ENCODE measurements at regions not wholly inside any gene's neighbourhood (a gene's known extent, or its start where the extent isn't known, plus 50 kb on each side); places are given as distances from the start of the nearest gene placed in this dataset.
"Not testable (repeated sequence)": the region's sequence is repeated elsewhere in the genome, so short reads cannot be mapped to it uniquely, and the experiment has no call there.

DNA sequence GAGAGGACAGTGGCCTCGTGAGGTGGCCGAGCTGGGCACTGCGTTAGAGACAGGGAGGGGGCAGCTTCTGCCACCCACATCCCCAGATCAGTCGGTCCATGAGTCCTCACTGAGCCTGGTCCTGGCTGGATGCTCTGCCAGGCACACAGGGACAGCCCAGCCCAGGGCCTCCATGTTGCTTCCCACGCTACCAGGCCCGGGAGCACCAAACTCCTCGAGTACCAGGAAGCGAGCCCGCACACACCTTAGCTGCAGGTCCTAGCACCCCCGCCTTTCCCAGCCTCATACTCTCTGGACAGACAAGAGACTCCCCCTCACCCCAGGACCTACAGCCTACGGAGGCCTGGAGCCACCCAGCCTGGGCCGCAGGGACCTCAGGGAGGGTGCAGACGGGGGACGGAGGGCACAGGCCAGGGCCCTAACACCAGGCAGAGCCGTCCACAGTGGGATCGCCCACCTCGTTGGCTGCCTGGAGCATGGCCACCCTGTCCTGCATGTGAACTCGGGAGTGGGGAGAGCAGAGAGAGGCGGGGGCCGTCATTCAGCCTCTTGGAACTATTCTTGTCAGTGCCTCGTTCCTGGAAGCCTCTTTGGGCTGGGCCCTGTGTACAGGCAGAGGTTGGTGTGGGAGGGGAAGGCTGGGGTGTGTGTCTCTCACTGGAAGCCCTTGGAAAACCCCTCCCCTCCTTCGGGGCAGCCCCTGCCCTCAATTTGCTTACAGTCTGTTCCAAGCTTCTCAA, 90.9 kb upstream of the RUNX3 start:
- no peak for DNase-seq

- no peak for DNase-seq
Observed at GRCh38 chr1:25020173-25020845, 90.2 kb upstream of the RUNX3 start.

- DNase-seq: no peak
Observed at GRCh38 chr1:25019337-25020172, 89.5 kb upstream of the RUNX3 start.

GRCh38 chr1:25018943-25019336, 88.9 kb upstream of the RUNX3 start:
- no peak for DNase-seq

- DNase-seq: no peak
Observed at GRCh38 chr1:25018110-25018735, 88.1 kb upstream of the RUNX3 start.

DNA sequence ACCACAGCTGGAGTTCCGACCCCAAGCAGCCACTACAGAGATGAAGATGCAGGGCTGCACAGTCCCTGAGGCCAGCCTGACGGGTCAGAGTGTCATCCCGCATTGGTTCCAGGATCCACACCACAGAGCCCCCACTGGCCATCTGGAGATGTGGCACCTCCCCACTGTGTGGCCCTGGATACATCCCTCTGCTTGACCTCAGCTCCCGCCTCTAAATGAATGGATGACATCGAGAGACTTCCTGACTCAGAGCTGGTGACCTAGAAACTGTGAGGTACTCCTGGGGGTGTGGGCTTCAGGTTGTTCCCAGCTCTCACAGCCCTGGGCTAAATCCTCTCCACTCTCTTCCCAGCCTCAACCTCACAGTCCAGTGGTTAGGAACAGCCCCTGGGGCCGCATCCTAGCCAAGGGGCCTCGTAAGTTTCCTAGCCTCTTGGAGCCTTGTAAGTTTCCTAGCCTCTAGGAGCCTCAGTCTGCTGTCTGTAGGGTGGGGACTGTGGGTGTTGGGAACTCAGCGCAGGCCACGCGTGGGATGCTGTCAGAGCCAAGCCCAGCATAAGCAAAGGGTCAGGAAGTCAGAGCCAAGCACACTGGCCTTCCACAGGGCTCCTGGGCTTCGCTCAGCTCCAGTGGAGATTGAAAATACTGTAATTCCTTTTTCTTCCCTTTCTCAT, 87.5 kb upstream of the RUNX3 start:
- no peak for DNase-seq

DNA sequence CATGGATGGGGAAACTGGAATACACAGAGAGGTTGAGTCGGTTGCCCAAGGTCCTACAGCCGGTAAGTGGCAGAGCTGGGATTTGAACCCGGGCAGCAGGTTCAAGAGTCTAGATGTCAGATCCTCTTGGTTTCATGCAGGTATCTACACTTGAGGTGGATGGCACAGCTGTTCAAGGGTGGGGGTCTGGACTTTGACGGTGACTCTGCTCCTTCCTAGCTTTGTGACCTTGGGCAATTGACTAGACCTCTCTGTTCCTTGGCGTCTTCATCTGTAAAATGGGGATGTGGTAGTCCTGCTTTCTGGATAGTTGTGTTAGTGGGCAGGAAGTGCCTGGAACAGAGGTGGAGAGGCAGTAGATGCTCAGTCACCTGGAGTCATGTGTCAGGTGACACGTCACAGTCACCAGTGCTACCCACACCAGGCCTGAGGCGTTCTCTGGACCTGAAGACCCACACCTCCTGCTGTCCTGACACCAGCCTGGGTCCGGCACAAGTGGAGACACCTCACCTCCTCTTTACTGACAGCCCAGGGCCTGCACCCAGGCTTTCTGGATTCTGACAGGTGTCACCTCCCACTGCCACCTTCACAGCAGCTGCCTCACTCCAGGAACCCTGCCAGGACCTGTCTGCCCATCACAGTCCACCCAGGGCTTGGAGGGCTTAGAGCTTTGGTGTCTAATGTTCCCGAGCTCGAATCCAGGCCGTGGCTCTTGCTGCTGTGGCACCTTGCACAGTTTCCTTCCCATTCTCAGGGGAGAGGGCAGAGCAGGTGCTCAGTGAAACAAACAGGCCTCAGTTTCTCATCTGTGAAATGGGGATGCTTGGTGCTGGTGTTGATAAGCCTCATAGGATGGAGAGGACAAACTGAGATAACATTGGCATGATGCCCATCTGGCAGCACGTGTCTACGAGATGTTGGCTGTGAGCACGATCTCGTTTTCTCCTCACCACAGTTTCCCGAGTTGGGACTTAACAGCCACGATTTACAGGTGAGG, 83.2 kb upstream of the RUNX3 start:
- no peak for DNase-seq

DNA sequence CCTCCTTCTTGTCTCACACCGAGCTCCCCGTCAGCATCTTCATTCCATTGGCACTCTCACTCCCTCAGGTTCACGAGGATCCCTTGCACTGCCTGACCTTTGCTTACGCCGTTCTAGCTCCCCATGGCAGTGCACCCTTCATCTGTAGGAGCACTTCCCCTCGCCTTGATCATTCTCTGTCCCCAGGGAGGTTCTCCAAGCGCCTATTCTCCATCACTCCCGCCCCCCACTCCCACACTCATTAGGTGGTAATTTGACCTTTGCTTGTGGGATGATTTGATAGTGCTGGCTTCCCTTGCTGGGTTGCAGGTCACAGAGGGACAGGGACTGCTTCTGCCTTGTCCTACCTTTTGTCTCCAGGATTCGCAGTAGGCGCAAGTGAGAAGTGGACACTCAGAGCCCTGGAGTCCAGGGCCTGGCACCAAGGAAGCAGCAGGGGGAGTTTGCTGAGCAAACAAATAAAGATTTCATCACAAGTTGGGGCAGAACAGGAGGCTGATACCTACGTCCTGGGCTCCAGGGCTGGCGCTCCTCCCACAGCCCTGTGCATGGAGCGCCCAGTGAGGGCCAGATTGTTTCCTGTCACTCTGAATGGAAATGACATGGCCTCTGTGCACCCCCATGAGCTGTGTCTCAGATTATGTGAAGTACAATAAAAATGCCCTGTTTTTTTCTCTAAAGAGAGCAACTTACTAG, 82.0 kb upstream of the RUNX3 start:
- DNase-seq: no peak

GRCh38 chr1:25011275-25011674, 81.2 kb upstream of the RUNX3 start:
- no peak for DNase-seq

DNA sequence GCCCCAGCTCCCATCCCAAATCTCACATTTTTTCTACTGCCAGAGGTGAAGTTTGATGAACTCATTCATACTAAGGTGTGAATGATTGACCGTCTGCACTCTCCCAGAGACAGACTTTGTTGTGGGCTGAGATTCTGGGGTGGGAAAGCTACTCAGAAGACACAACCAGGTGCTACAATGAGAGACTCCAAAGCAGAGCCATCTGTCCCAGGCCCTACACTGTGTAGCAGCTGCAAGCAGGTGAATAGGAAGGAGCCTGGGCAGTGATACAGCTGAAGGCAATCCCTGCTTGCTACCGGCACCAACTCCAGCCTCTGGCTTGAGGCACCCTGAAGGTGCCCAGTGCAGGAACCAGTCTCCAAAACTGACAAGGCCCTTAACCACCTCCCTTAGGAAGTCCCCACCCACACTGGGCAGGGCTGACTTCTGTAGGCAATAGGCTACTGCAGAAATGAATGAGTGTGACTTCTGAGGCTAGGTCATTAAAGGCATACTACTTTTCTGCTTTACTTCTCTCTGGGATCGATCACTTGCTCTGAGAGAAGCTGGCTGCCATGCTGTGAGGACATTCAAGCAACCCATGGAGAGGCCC, 79.7 kb upstream of the RUNX3 start:
- DNase-seq: no peak

- no peak for DNase-seq
Observed at GRCh38 chr1:25008192-25008485, 78.1 kb upstream of the RUNX3 start.

GRCh38 chr1:25007390-25008191, 77.5 kb upstream of the RUNX3 start:
- DNase-seq: not testable (repeated sequence)

- no peak for DNase-seq
Observed at GRCh38 chr1:25006770-25007169, 76.7 kb upstream of the RUNX3 start.

GRCh38 chr1:25004355-25004754, 74.3 kb upstream of the RUNX3 start:
- no peak for DNase-seq

DNA sequence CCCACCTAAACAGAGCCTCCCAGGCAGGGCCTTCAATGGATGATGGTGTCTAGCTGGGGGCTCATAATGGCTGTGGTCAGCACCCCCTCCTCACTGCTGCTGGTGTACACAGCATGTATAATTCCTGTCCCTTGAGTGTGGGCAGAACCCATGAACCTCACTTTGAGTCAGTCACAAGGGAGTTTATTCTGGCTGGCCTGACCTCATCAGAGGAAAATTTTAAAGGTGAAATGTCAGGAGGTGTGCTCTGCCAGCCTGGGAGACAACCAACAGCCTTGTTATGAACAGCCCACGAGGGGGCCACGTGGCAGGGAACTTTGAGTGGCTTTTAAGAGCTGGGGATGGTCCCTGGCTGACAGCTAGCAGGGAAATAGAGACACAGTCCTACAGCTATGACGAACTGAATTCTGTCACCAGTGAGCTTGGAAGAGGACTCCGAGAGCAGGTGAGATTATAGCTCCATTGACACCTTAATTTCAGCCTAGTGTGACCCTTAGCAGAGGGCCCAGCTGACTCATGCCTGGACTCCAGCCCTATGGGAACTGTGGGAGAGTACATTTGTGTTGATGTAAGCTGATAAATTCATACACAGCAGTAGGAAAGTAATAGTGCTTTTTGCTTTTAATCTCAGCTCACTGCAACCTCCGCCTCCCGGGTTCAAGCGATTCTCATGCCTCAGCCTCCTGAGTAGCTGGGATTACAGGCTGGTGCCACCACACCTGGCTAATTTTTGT, 73.5 kb upstream of the RUNX3 start:
- DNase-seq: no peak

- no peak for DNase-seq
Observed at GRCh38 chr1:25003000-25003399, 72.9 kb upstream of the RUNX3 start.

DNA sequence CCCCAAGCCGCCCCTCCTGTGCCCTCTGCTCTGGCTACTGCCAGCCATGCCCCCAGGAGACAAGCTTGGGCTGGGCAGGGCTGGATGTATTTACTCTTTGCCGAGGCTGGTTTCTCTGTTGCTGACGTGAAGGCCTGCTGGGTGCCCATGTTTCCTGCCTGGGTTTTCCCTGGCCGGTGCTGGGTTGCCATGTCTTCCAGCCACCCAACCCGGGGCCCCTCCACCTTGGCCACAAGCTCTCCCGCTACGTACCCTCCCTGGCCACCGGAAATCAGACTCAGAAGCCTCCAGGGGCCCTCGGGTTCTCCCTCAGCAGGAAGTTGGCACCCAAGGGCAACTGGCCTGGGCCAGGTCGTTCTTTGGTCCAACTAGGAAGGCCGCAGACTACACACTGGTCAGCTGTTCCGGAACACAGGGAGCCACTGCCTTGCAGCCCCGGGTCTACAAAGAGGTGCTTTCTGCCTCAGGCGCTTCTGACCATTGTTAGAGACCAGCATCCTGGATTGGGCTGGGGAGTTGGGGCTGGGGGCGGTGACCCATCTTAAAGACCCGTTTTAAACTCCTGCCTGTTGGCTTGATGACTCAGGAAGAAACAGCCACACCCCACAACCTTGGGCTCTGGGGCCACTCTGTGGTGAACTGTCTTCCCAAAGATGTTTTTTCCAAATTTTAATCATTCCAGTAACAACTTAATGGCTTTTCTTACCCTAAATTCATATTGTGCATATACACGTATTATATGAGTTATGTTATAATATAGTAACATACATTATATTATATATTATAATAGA, 71.2 kb upstream of the RUNX3 start:
- peak; percentile 45 for DNase-seq

DNA sequence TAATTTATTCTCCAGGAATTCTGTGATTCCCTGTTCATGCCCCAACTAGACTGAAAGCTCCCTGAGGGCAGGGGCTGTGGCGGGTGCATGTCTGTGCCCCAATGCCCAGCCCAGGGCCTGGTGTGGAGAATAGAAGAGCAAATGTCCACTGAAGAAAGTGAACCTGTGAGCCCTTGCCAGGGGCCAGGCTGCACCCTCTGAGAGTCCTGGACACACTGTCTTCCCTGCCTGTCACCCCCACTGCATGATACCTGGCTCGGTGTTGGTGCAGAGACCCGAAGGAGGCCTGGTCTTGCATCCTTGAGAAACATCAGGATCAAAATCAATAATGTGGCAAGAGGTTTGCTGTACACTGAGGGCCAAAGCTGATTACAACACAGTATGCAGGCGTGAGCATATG, 69.8 kb upstream of the RUNX3 start:
- no peak for DNase-seq
